ENCODE measurements at regions not wholly inside any gene's neighbourhood (a gene's known extent, or its start where the extent isn't known, plus 50 kb on each side); places are given as distances from the start of the nearest gene placed in this dataset.

DNA sequence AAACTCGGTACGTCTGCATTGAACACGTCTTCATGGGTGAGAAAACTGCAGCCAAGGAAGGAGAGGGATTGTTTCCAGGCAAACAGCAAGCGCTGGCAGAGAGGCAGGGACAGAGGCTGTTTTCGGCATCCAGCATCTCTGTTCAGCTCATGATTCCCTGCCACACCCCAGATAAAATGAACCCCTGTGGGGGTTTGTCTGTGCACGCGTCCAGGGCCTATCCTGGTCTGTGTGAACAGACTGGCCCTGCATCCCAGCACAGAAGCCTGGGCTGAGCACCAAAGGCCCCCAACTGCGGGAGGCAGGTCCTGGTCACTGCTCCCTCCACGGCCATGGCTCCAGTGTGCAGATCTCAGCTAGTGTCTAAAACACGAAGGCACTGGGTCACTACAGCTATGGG is 83.3 kb upstream of the FAM20C start:
- Mint-ChIP-seq H3K9me3 (peaks cover 21% of the 10 kb centered on the region), H3K36me3 (peaks cover 1% of the 10 kb centered on the region), H3K4me3 (no peak overlapping the region), H3K27ac (no peak overlapping the region), H3K27me3 (peaks cover 48% of the 10 kb centered on the region), H3K4me1 (no peaks in the 10 kb centered on the region)
- DNase-seq, result no peak

DNA sequence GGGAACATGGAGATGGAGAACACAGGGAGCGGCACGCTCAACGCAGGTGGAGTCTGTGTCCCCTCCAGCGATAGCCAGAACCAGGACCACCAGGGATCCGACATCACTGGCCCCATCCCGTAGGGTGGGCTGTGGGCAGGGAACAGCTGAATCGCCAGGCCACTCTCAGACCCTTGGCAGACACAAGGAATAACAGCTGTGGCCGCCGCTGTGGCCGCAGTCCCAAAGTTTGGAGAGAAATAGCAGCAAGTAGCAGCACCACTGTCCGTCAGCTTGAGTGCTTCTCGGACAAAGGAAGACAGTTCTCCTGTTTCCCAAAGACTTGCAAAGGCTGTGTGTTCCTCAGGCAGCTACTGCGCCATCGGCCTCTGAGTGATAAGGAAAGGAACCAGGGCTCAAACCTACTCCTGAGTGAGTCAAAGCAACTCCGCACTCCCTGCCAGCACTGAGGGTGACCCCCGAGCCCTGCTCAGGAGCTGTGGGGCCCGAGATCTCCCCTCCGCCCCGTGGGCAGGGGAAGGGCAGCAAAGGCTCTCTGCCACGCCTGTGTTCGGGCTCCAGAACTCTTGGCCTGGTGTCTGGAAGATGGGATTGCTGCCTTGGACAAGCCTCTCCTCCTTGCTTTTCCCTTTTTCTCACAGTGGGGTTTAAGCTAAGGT is 82.3 kb upstream of the FAM20C start:
- H3K27me3 Mint-ChIP-seq, result peaks cover 54% of the 10 kb centered on the region
- H3K36me3 Mint-ChIP-seq, result peaks cover 1% of the 10 kb centered on the region
- H3K4me3 Mint-ChIP-seq, result no peak overlapping the region

DNA sequence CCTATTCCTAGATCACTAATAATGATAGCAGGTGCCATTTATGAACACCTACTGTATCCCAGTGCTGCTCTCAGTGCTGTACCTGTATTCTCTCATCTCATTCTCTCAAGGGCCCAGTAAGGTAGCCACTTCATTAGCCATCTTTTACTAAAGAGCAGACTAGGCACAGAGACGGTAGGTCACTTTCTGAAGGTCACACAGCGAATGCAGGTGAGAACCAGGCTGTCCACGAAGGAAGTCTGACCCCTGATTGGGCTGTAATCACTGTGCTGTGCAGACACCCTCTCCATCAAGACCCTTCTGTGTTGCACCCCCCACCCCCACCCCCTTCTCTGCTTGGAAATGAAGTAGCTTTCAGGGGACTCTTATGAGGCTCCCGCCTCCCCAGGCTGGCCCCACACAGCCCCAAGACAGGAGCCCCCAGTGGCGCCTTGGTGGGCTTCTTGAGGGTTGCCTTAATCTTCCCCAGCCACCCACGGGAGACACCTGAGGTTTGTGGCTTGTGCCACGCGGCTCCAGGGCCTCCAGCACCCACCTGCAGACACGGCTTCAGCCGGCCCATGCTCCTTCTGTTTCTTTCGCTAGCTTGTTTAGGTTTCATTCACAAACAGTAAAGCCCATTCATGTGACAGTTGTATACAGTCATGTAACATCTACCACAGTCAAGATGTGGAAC is 81.7 kb upstream of the FAM20C start:
- Mint-ChIP-seq H3K27me3 (peaks cover 54% of the 10 kb centered on the region), H3K4me1 (peaks cover 1% of the 10 kb centered on the region), H3K9me3 (peaks cover 27% of the 10 kb centered on the region), H3K36me3 (peaks cover 1% of the 10 kb centered on the region), H3K4me3 (no peak overlapping the region), H3K27ac (no peak overlapping the region)
- no peak for DNase-seq

More for the DNA sequence above, 82.3 kb upstream of the FAM20C start:
- Mint-ChIP-seq H3K4me1 (no peaks in the 10 kb centered on the region), H3K27ac (no peak overlapping the region), H3K9me3 (peaks cover 27% of the 10 kb centered on the region)
- no peak for DNase-seq

DNA sequence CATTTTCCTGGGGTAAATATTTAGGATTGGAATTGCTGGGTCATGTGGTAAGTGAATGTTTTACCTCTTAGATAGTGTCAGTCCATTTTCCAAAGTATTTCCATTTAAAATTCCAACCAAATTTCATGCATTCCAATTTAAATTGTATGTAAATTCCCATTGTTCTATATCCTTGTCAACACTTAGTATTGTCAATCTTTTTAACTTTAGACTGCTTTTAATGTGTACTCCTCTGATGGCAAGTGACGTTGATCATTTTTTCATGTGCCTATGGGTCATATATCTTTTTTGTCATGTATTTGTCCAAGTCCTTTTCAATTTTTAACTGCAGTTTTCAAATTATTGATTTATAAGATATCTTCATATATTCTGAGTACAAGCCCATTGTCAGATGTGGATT is 80.8 kb upstream of the FAM20C start:
- peaks cover 1% of the 10 kb centered on the region for H3K36me3 Mint-ChIP-seq
- no peak overlapping the region for H3K4me3 Mint-ChIP-seq
- peaks cover 2% of the 10 kb centered on the region for H3K4me1 Mint-ChIP-seq
- H3K27me3 Mint-ChIP-seq, result peaks cover 59% of the 10 kb centered on the region
- no peak for DNase-seq
- peaks cover 27% of the 10 kb centered on the region for H3K9me3 Mint-ChIP-seq
- no peak overlapping the region for H3K27ac Mint-ChIP-seq

DNA sequence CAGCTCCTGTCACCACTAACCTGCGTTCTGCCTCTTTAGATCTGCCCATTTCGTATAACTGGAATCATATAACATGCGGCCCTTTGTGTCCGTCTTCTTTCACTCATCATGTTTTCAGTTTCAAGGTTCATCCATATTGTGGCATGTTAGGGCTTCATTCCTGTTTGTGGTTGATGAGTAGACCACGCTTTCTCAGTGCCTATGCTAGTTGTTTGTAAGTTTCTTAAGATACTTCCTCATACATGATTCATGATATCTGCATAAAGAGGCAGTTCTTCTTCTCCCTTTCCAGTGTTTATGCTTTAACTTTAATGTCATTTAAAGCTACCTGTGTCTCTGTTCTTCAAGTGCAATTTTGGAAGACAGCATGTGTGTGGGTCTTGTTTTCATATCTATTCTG is 79.5 kb upstream of the FAM20C start:
- Mint-ChIP-seq H3K27ac (no peak overlapping the region), H3K27me3 (peaks cover 57% of the 10 kb centered on the region), H3K36me3 (peaks cover 1% of the 10 kb centered on the region), H3K4me1 (peaks cover 2% of the 10 kb centered on the region), H3K9me3 (peaks cover 27% of the 10 kb centered on the region), H3K4me3 (no peak overlapping the region)
- no peak for DNase-seq

DNA sequence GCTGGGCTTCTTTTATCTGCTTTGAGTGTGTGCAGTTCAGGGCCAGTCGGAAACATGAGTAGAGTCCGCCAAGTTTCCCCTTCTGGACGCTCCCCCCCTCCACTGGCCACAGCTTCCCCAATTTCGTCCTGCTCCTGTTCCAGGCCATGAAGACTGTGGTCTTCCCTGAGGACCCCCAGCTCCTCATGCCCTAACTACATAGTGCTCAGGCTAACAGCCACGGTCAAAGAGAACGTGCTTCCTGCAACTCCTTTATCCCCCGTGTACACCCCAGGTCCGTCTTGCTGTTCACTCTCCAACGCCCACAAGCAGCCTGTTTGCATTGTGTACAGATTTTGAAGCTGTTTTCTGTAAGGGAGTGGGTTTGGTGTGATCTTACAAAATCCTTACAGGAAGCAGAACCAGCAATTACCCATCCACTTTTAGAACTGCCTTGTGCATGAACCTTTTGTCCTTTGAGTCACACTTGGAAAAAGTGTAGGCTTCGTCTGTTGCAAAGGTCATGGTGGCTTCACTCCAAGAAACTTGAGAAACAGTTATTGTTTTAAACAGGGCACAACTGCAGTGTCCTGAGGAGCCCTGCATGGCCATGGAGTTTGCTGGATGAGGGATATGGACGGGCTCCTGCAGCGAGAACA is 77.0 kb upstream of the FAM20C start:
- Mint-ChIP-seq H3K4me3 (no peak overlapping the region), H3K4me1 (peaks cover 2% of the 10 kb centered on the region), H3K27ac (no peak overlapping the region), H3K9me3 (peaks cover 27% of the 10 kb centered on the region), H3K36me3 (peaks cover 1% of the 10 kb centered on the region), H3K27me3 (peaks cover 53% of the 10 kb centered on the region)
- DNase-seq, result no peak

DNA sequence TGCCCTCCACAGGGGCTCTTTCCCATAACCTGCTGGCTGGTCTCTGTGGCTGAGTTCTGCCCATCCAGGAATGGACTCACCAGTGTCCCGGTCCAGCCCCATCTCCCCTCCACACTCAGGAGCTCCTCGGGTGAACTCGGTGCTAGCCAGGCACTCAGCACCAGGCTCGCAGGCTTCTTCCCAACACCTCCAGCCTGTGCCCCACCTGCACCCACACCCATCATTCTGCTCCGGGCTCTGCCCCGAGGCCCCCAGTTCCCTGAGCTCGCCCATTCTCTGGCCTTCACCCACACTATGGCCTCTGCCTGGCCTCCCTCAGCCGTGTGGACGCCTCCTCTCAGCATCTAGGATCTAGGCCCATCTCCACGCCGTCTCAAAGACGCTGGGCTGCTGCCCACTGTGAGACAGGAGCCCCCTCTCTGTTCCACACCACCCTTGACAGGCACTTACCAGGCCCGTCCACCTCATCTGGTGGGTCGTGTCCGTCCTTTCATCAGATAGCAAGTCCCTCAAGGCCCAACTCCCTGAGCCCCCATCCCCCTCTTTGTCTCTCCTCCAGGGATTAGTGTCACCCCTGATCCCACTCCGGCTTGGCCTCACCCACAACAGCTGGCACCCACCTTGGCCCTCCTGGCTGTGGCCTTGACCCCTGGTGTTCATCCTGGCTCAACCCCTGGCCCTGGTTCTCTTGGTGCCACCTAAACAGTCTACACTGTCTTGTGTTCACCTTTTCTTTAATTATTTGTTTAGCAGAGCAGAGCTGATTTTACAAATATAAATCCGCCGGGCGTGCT is 76.0 kb upstream of the FAM20C start:
- Mint-ChIP-seq H3K9me3 (peaks cover 24% of the 10 kb centered on the region), H3K27ac (no peak overlapping the region), H3K27me3 (peaks cover 45% of the 10 kb centered on the region), H3K4me1 (peaks cover 2% of the 10 kb centered on the region), H3K4me3 (no peak overlapping the region), H3K36me3 (peaks cover 1% of the 10 kb centered on the region)
- DNase-seq, result no peak

DNA sequence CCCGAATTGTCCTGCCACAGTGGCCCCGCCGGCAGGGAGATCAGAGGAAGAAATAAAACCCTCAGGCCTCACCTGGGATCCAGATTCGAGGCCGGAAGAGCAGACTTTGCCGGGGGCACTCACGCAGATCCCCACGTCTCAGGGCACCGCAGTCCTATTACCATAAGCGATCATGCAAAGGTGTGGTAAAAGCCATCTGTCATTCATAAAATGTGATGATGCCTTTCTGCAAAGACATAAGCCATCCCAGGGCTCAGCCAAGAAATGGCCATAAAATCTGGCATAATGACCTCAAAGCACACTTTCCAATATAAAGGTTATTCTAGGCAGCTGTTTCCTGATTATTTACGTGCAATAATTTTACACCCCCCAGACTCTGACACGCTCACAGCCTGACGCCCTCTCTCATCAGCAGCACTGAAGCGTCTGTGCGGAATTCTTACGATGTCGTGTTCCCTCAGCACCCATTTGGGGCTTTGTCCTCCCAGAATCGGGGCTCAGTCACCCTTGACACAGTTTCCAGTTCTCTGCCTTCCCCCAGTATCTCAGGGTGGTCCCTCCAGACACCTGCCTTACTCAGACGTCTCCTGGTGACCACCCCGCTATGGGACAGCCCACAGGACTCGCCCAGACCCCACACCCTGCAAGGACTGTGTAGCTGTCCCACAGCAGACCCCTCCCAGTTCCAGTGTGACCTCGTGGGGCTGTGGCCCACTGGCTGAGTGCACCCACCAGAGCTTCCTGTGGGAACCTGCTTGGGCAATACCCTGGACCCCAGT is 74.3 kb upstream of the FAM20C start:
- no peak for DNase-seq
- no peak overlapping the region for H3K27ac Mint-ChIP-seq
- peaks cover 16% of the 10 kb centered on the region for H3K9me3 Mint-ChIP-seq
- peaks cover 31% of the 10 kb centered on the region for H3K27me3 Mint-ChIP-seq
- no peaks in the 10 kb centered on the region for H3K36me3 Mint-ChIP-seq
- H3K4me3 Mint-ChIP-seq, result no peak overlapping the region
- H3K4me1 Mint-ChIP-seq, result peaks cover 2% of the 10 kb centered on the region

DNA sequence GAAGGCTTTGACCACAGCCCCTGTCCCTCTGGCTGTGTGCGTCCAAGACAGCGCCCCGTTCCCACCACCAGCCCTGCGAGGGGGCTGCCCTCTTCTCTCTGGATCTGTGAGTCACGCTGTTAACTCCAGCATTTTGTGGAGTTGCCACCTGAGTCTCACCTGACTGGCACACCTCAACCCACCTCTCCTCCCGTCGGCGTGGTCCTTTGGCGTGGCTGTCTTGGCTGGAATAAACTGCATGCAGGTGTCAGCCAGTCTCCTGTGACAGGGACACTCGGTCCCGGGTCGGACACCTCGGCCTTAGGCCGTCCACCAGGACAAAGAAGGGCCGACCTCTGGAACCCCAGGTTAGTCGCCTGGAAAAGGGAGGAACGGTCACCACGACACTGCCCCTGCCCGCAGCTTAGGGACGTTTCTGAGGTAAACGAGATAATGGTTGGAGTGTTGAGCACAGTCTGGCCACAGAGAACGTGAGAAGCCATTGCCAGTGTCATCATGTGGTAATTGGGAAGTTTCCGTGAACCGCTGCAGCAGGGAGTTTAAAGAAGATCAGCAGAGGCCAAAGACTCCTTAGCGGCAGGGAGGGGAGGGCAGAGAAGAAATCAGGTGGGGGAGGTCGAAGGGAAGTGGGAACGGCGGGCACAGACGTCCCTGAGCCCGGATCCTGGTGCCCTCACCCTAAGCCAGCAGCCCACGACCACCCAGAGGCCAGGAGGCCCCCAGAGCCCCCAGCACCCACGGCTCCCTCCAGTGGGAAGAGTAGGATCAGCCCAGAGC is 73.6 kb upstream of the FAM20C start:
- Mint-ChIP-seq H3K36me3 (no peaks in the 10 kb centered on the region), H3K27ac (no peak overlapping the region), H3K9me3 (peaks cover 9% of the 10 kb centered on the region), H3K4me1 (peaks cover 2% of the 10 kb centered on the region), H3K4me3 (no peak overlapping the region), H3K27me3 (peaks cover 24% of the 10 kb centered on the region)
- no peak for DNase-seq

DNA sequence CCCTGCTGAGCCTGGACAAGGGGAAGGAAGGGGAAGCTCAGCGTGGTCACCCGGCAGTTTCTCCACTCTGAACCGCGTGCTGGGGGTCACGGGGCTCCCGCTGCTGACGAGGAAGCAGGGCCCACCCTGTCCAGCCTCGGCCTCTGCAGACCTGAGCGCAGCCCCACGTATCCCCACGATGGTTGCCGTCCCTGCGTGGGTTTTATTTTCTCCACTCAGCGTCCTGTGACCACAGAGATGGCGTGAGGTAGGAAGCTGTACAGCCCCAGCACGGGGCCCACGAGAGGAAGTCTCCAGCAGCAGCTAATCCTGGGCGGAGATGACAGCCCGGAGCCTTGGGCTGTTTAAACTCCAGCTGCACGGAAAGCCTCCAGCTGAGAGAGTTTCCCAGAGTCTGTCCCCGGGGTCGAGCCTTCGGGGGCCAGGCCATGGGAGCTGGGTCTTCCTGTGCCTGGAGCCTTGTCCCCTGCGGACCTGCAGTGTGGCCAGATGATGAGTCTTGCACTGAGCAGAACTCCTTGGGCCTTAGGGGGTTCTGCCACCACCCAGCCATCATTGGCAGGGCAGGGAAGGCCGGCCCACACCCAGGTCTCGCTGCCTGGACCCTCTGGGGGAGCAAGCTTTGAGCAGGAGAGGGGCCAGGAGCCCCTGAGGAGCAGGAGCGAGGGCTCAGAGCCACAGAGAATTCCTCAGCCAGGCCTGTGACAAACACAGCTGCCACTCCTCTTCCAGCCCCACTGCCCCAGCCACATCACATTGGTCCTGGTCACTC is 72.8 kb upstream of the FAM20C start:
- no peak for DNase-seq
- no peaks in the 10 kb centered on the region for H3K36me3 Mint-ChIP-seq
- peaks cover 2% of the 10 kb centered on the region for H3K4me1 Mint-ChIP-seq
- H3K9me3 Mint-ChIP-seq, result peaks cover 2% of the 10 kb centered on the region
- H3K4me3 Mint-ChIP-seq, result no peak overlapping the region
- H3K27me3 Mint-ChIP-seq, result peaks cover 20% of the 10 kb centered on the region
- no peak overlapping the region for H3K27ac Mint-ChIP-seq

DNA sequence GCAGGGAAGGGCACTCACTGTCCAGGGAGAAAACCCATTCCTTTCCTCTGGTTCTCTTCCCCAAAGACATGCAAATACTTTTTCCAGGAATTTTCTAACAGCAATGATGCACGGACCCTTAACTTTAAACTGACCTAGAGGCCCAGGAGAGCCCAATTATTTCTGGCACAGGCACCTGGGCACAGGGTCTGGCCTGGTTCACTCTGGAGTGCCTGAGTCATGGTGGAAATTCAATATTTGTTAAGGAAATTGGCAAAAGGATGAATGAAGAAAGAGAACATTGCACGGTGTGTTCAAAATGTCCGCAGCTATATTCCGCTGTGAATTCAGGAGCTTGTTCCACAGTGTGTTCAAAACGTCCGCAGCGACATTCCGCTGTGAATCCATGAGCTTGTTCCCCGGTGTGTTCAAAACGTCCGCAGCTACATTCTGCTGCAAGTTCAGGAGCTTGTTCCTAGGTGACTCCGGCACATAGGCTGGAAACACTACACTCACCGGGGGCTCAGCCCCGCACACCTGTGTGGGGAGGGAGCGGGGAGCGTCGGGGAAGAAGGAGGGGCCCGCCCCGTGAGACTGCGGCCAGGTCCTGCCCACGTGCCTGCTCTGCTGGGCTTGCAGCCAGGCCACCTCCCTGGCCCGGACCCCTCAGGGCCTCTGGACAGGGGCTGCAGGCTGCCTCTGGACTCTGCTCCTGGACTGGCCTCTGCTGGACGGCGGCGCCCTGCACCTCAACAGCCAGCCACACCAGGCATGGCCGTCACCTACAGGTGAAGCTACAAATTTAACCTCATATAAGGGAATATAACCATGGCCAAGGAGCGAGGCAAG is 72.0 kb upstream of the FAM20C start:
- Mint-ChIP-seq H3K9me3 (no peaks in the 10 kb centered on the region), H3K4me3 (no peak overlapping the region), H3K36me3 (no peaks in the 10 kb centered on the region), H3K4me1 (peaks cover 2% of the 10 kb centered on the region), H3K27ac (no peak overlapping the region), H3K27me3 (peaks cover 15% of the 10 kb centered on the region)
- DNase-seq, result no peak

DNA sequence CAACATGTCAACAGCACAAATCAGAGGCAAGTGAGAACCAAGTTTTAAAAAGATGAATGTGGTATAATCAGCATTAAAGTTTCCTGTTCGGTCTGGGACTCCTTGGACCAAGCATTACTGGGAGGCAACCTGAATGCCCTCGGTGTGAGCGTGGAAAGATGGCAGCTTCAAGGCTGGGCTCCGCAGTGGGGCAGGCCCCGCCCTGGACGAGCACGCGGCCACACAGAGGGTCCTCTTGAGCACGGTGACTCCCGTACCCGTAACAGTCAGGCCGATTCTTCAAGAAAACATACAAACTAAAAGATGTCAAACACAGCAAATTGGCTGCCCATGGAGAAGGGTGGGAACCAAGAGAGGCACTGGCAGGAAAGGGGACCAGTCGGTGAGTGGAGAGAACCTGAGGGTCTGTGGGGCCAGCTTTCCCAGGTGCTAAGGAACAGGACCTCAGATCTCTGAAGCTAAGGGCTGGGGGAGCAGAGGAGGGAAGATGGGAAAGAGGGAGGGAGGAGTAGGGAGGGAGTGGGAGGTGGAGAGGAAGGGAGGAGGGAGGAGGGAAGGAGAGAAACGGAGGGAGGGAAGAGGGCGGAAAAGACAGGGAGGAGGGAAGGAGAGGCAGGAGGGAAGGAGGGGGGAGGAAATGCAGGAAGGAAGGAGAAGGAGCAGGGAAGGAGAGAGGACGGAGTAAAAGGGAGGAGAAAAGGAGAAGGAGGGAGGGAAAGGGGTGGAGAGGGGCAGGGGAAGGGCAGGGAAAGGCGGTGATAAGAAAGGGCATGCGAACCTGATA is 71.2 kb upstream of the FAM20C start:
- no peak for DNase-seq
- H3K36me3 Mint-ChIP-seq, result no peaks in the 10 kb centered on the region
- no peaks in the 10 kb centered on the region for H3K9me3 Mint-ChIP-seq
- H3K27ac Mint-ChIP-seq, result no peak overlapping the region
- no peak overlapping the region for H3K4me3 Mint-ChIP-seq
- peaks cover 8% of the 10 kb centered on the region for H3K27me3 Mint-ChIP-seq
- H3K4me1 Mint-ChIP-seq, result no peaks in the 10 kb centered on the region

Measured in activated naive CD8-positive, alpha-beta T cell treated with anti-CD3 and anti-CD28 coated beads for 36 hours (primary cell).